AG04450 (cell line): ENCODE measurements at regions not wholly inside any gene's neighbourhood (a gene's known extent, or its start where the extent isn't known, plus 50 kb on each side); places are given as distances from the start of the nearest gene placed in this dataset.

ENCODE experiments used
- CTCF ChIA-PET: fragments of 300-600, 350-600 bp; formaldehyde crosslinking; extraction: SDS; loops from one replicate; lab custom pipeline; 2022; ENCODE audit warnings: antibody characterized with exemption, inconsistent platforms; lab: Charles Lee
- POLR2A ChIA-PET: fragments of 350-600 bp; formaldehyde crosslinking; extraction: SDS; loops from one replicate; lab custom pipeline; 2021; ENCODE audit warnings: antibody characterized with exemption, inconsistent platforms; lab: Yijun Ruan, JAX
- DNase-seq: peaks from one replicate; pipeline ENCODE4 v3.0.0-alpha.2; 2011; ENCODE audit warnings: low read depth, low spot score
- H3K27ac ChIP-seq: one replicate; pipeline ENCODE4 v1.5.1; 2012; ENCODE audit warnings: low read depth, low read length, control low read depth
- H3K27me3 ChIP-seq: one replicate; pipeline ENCODE4 v1.6.0; 2012; ENCODE audit warnings: low read length; ENCODE audit not compliant: control insufficient read depth, insufficient read depth
- H3K4me3 ChIP-seq: 2 replicates; pipeline ENCODE4 v1.5.1; 2011; ENCODE audit warnings: mild to moderate bottlenecking, low read depth, low read length, control low read depth
- H3K9me3 ChIP-seq: 2 replicates; pipeline ENCODE4 v1.5.1; 2012; ENCODE audit warnings: low read length; ENCODE audit not compliant: control insufficient read depth, insufficient read depth
- TF ChIP-seq, protein P1 (sequence below): IDR thresholded peaks from 2 replicates; pipeline ENCODE4 v1.5.1; 2011; ENCODE audit warnings: low read depth, low read length, control low read depth, inconsistent platforms

DNA sequence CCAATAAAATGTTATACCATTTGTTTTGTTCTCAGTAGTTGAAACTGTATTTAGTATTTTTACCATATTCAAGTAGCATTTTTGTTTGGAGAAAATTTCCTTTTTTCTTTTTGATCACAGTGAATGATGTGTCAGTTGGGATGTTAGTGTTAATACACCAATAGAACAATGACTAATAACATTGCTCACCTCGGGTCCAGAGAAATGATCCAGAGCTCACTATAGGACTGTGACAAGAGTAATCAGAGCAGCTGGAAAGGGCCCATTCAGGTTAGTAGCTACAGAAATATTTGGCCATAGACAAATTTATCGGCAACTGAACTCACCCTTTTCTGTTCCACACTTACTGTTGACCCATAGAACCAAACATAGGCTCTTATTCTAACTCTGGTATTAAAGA lies 989.2 kb downstream of the TLE4 start:
- no peak overlapping the region for H3K27ac ChIP-seq
- DNase-seq: no peak
- no peak overlapping the region for H3K4me3 ChIP-seq
- ChIA-PET CTCF (interaction anchor here (0.5 to 1.4 kb wide), 2 partner anchors 10 to 24 kb away, joined by 3 read pairs; no protein-coding TSS in a partner anchor), POLR2A (no interaction called here)
- H3K9me3 ChIP-seq: no peaks in the 10 kb centered on the region
- TF ChIP-seq, protein P1, sequence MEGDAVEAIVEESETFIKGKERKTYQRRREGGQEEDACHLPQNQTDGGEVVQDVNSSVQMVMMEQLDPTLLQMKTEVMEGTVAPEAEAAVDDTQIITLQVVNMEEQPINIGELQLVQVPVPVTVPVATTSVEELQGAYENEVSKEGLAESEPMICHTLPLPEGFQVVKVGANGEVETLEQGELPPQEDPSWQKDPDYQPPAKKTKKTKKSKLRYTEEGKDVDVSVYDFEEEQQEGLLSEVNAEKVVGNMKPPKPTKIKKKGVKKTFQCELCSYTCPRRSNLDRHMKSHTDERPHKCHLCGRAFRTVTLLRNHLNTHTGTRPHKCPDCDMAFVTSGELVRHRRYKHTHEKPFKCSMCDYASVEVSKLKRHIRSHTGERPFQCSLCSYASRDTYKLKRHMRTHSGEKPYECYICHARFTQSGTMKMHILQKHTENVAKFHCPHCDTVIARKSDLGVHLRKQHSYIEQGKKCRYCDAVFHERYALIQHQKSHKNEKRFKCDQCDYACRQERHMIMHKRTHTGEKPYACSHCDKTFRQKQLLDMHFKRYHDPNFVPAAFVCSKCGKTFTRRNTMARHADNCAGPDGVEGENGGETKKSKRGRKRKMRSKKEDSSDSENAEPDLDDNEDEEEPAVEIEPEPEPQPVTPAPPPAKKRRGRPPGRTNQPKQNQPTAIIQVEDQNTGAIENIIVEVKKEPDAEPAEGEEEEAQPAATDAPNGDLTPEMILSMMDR: no peak
- H3K27me3 ChIP-seq: no peaks in the 10 kb centered on the region

DNA sequence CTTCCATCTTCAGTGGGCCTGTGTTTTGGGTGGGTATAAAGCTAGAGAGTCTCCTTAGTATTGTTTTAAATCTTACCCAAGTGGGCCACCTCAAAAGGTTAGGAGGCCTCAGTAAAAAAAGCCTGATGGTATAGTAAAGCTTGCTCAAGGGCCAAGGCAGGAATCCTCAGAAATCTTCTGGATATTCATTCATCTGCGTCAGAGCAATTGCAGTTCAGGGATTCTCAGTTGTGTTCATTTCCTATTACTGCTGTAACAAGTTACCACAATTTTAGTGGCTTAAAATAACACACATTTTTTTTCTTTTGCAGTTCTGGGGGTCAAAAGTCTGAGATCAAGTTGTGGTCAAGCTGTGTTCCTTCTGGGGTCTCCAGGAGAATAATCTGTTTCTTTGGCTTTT lies 985.5 kb downstream of the TLE4 start:
- Histone ChIP-seq H3K27me3 (no peaks in the 10 kb centered on the region), H3K9me3 (no peaks in the 10 kb centered on the region), H3K27ac (no peak overlapping the region), H3K4me3 (no peak overlapping the region)
- TF ChIP-seq, protein P1: no peak
- CTCF ChIA-PET: no interaction called here
- POLR2A ChIA-PET: no interaction called here
- DNase-seq: no peak

GRCh38 chr9:80556631-80557030 lies 984.9 kb downstream of the TLE4 start:
- POLR2A ChIA-PET: no interaction called here

GRCh38 chr9:80555782-80556325 lies 984.1 kb downstream of the TLE4 start:
- Histone ChIP-seq H3K27me3 (no peaks in the 10 kb centered on the region), H3K27ac (no peak overlapping the region), H3K4me3 (no peak overlapping the region), H3K9me3 (no peaks in the 10 kb centered on the region)
- DNase-seq: no peak
- POLR2A ChIA-PET: no interaction called here
- TF ChIP-seq, protein P1: no peak
- CTCF ChIA-PET: no interaction called here

More at GRCh38 chr9:80556631-80557030, 984.9 kb downstream of the TLE4 start:
- Histone ChIP-seq H3K9me3 (no peaks in the 10 kb centered on the region), H3K27ac (no peak overlapping the region), H3K27me3 (no peaks in the 10 kb centered on the region), H3K4me3 (no peak overlapping the region)
- CTCF ChIA-PET: no interaction called here
- DNase-seq: no peak
- TF ChIP-seq, protein P1: no peak

- no peak for DNase-seq
- Histone ChIP-seq H3K4me3 (no peak overlapping the region), H3K9me3 (no peaks in the 10 kb centered on the region), H3K27me3 (no peaks in the 10 kb centered on the region), H3K27ac (no peak overlapping the region)
- TF ChIP-seq, protein P1: no peak
- POLR2A ChIA-PET: no interaction called here
- CTCF ChIA-PET: no interaction called here
Measured at GRCh38 chr9:80554856-80555255, 983.1 kb downstream of the TLE4 start.
